HFFc6 (cell line): ENCODE measurements at regions not wholly inside any gene's neighbourhood (a gene's known extent, or its start where the extent isn't known, plus 50 kb on each side); places are given as distances from the start of the nearest gene placed in this dataset.

Experiments used
- DNase-seq: peaks from one replicate; pipeline ENCODE4 v3.0.0-alpha.2; 2018
- H3K27ac Mint-ChIP-seq: 2 replicates; pipeline ENCODE4 v1.8.0; 2020; ENCODE audit warnings: mild to moderate bottlenecking, mixed read lengths
- H3K27me3 Mint-ChIP-seq: 2 replicates; pipeline ENCODE4 v1.8.0; 2021; ENCODE audit warnings: mild to moderate bottlenecking, moderate library complexity, mixed read lengths; ENCODE audit not compliant: insufficient read depth
- H3K36me3 Mint-ChIP-seq: 2 replicates; pipeline ENCODE4 v1.8.0; 2021; ENCODE audit warnings: low read depth, mixed read lengths
- H3K4me1 Mint-ChIP-seq: 2 replicates; pipeline ENCODE4 v1.8.0; 2020; ENCODE audit warnings: low read depth, mixed read lengths
- H3K4me3 Mint-ChIP-seq: 2 replicates; pipeline ENCODE4 v1.8.0; 2020; ENCODE audit warnings: mild to moderate bottlenecking, moderate library complexity, mixed read lengths
- H3K9me3 Mint-ChIP-seq: 2 replicates; pipeline ENCODE4 v1.8.0; 2020; ENCODE audit warnings: mild to moderate bottlenecking, mixed read lengths
- CTCF ChIP-seq: fragments of 200-600 bp; sonication (generic); IDR thresholded peaks from 2 replicates; pipeline ENCODE4 v1.5.0; 2021; ENCODE audit warnings: antibody characterized with exemption, mild to moderate bottlenecking

GRCh38 chr22:26890870-26891269, 233.5 kb downstream of the MIAT start:
- peaks cover 1% of the 10 kb centered on the region; the same call in 1 of the 2 replicates for H3K27me3 Mint-ChIP-seq

GRCh38 chr22:26891429-26891828, 234.0 kb downstream of the MIAT start:
- peaks cover 89% of the 10 kb centered on the region for H3K4me1 Mint-ChIP-seq
- DNase-seq, result no peak
- H3K27ac Mint-ChIP-seq, result no peak overlapping the region
- no peak overlapping the region for H3K4me3 Mint-ChIP-seq
- no peak for TF ChIP-seq CTCF
- no peaks in the 10 kb centered on the region for H3K36me3 Mint-ChIP-seq
- no peaks in the 10 kb centered on the region for H3K9me3 Mint-ChIP-seq
- H3K27me3 Mint-ChIP-seq, result peaks cover 1% of the 10 kb centered on the region; the same call in 1 of the 2 replicates

More at GRCh38 chr22:26890870-26891269, 233.5 kb downstream of the MIAT start:
- H3K4me3 Mint-ChIP-seq, result no peak overlapping the region
- peaks cover 90% of the 10 kb centered on the region for H3K4me1 Mint-ChIP-seq
- no peaks in the 10 kb centered on the region for H3K9me3 Mint-ChIP-seq
- H3K27ac Mint-ChIP-seq, result no peak overlapping the region
- no peak for DNase-seq
- TF ChIP-seq CTCF, result no peak
- no peaks in the 10 kb centered on the region for H3K36me3 Mint-ChIP-seq

- Mint-ChIP-seq H3K36me3 (no peaks in the 10 kb centered on the region), H3K27ac (no peak overlapping the region)
- DNase-seq, result no peak
Observed at GRCh38 chr22:26892166-26893041, 235.0 kb downstream of the MIAT start.

GRCh38 chr22:26893173-26894110, 236.1 kb downstream of the MIAT start:
- Mint-ChIP-seq H3K4me1 (peaks cover 69% of the 10 kb centered on the region), H3K27ac (peak overlapping the region; percentile 27; the same call in 1 of the 2 replicates), H3K27me3 (peaks cover 1% of the 10 kb centered on the region), H3K9me3 (no peaks in the 10 kb centered on the region), H3K36me3 (peaks cover 7% of the 10 kb centered on the region; the same call in 1 of the 2 replicates), H3K4me3 (no peak overlapping the region)
- DNase-seq, result no peak
- TF ChIP-seq CTCF, result no peak

More at GRCh38 chr22:26892166-26893041, 235.0 kb downstream of the MIAT start:
- Mint-ChIP-seq H3K4me3 (no peak overlapping the region), H3K9me3 (no peaks in the 10 kb centered on the region), H3K4me1 (peaks cover 79% of the 10 kb centered on the region), H3K27me3 (peaks cover 1% of the 10 kb centered on the region; the same call in 1 of the 2 replicates)
- no peak for TF ChIP-seq CTCF

GRCh38 chr22:26894362-26894761, 237.0 kb downstream of the MIAT start:
- no peak for DNase-seq
- no peaks in the 10 kb centered on the region for H3K9me3 Mint-ChIP-seq
- peaks cover 1% of the 10 kb centered on the region for H3K27me3 Mint-ChIP-seq
- H3K4me3 Mint-ChIP-seq, result peak overlapping the region; percentile 64
- no peak for TF ChIP-seq CTCF
- peaks cover 7% of the 10 kb centered on the region; the same call in 1 of the 2 replicates for H3K36me3 Mint-ChIP-seq
- H3K27ac Mint-ChIP-seq, result peak overlapping the region; percentile 60
- H3K4me1 Mint-ChIP-seq, result peaks cover 63% of the 10 kb centered on the region
